ENCODE measurements at regions not wholly inside any gene's neighbourhood (a gene's known extent, or its start where the extent isn't known, plus 50 kb on each side); places are given as distances from the start of the nearest gene placed in this dataset.

- TF ChIP-seq, protein P1, sequence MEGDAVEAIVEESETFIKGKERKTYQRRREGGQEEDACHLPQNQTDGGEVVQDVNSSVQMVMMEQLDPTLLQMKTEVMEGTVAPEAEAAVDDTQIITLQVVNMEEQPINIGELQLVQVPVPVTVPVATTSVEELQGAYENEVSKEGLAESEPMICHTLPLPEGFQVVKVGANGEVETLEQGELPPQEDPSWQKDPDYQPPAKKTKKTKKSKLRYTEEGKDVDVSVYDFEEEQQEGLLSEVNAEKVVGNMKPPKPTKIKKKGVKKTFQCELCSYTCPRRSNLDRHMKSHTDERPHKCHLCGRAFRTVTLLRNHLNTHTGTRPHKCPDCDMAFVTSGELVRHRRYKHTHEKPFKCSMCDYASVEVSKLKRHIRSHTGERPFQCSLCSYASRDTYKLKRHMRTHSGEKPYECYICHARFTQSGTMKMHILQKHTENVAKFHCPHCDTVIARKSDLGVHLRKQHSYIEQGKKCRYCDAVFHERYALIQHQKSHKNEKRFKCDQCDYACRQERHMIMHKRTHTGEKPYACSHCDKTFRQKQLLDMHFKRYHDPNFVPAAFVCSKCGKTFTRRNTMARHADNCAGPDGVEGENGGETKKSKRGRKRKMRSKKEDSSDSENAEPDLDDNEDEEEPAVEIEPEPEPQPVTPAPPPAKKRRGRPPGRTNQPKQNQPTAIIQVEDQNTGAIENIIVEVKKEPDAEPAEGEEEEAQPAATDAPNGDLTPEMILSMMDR (IDR thresholded peaks at IDR 0.05 in 4 of 5, conservative IDR thresholded peaks at IDR 0.05 in 1 of 5) = no peak
- TF ChIP-seq POLR2A (IDR thresholded peaks at IDR 0.05) = no peak
Observed at GRCh38 chr1:199716729-199717128, 310.8 kb upstream of the NR5A2 start.

All from gastrocnemius medialis (tissue), 4 donors.